Peyer's patch (tissue), 4 donors: ENCODE measurements at regions not wholly inside any gene's neighbourhood (a gene's known extent, or its start where the extent isn't known, plus 50 kb on each side); places are given as distances from the start of the nearest gene placed in this dataset.

Source experiments
- CTCF ChIP-seq, 6 experiments: fragments of 450-650 bp in 4 of 6; fragments of 200-600 bp in 2 of 6; sonication (generic) in 1 of 6; IDR thresholded peaks; one replicate each; pipeline ENCODE4 v1.5.1; 2017 to 2019; ENCODE audit warnings: antibody characterized with exemption in 6 of 6, mild to moderate bottlenecking in 3 of 6, moderate library complexity in 1 of 6
- POLR2A ChIP-seq, 2 donors: fragments of 450-650 bp; IDR thresholded peaks; one replicate each; pipeline ENCODE4 v1.5.1; 2017; ENCODE audit warnings: antibody characterized with exemption in 2 of 2, mild to moderate bottlenecking in 2 of 2, moderate library complexity in 2 of 2

- TF ChIP-seq CTCF (IDR thresholded peaks at IDR 0.05) (no peak), POLR2A (IDR thresholded peaks at IDR 0.05) (no peak)
Measured at GRCh38 chr4:122313006-122313646, 65.7 kb upstream of the ADAD1 start.
